Activated CD8-positive, alpha-beta memory T cell treated with anti-CD3 and anti-CD28 coated beads, Interleukin-2, amount 50 U/mL, for 1 hour (primary cell): ENCODE measurements at regions not wholly inside any gene's neighbourhood (a gene's known extent, or its start where the extent isn't known, plus 50 kb on each side); places are given as distances from the start of the nearest gene placed in this dataset.

Source experiments
- DNase-seq: peaks from one replicate; pipeline ENCODE4 v3.0.0-alpha.2; 2020; ENCODE audit errors: extremely low read depth

GRCh38 chr7:55639640-55640039 lies 67.3 kb upstream of the VOPP1 start:
- no peak for DNase-seq

GRCh38 chr7:55629051-55629677 lies 56.9 kb upstream of the VOPP1 start:
- DNase-seq = no peak

DNA sequence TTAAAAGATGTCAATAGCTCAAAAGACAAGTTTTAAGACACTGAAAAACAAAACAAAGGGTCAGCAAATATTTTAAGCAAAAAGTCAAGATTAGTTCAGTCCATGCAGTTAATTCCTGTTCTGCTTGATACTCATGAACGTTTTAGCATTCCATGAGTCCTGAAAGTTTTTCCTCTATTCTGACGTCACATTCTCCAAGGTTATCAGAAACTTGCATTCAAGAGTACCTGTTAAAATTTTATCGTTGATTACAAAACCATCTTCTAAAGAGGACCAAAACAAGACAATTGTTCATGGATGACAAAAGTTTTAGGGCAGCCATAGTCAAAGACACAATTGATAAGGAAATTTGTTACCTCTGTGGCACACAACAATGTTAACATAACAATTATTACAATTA lies 52.5 kb upstream of the VOPP1 start:
- DNase-seq = no peak

- no peak for DNase-seq
Observed at GRCh38 chr7:55623617-55624016, 51.3 kb upstream of the VOPP1 start.

DNA sequence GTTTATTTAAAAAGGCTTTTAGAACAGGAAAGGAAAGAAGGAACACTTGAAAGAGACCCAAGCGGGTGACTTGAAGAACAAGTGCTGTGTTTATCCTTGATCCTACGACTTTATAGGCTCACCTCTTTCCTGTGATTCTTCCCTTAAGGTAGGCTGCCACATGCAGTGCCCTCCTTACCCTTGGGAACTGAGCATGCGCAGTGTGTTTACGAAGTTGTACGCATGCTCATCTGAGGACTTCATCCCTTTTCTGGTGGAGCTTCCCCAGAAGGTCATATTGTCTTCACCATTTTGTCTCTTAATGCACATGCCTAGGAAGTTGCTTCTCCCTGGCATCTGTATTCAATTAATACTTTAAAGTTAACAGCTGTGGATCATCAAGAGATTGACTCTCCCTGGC lies 49.9 kb upstream of the VOPP1 start:
- no peak for DNase-seq
